NCI-H2081 treated with DMSO at 0.1 percent for 48 hours (cell line): ENCODE measurements at regions not wholly inside any gene's neighbourhood (a gene's known extent, or its start where the extent isn't known, plus 50 kb on each side); places are given as distances from the start of the nearest gene placed in this dataset.

ENCODE experiments used
- DNase-seq: peaks from one replicate; lab custom pipeline; 2025; lab: John Stamatoyannopoulos, UW

DNA sequence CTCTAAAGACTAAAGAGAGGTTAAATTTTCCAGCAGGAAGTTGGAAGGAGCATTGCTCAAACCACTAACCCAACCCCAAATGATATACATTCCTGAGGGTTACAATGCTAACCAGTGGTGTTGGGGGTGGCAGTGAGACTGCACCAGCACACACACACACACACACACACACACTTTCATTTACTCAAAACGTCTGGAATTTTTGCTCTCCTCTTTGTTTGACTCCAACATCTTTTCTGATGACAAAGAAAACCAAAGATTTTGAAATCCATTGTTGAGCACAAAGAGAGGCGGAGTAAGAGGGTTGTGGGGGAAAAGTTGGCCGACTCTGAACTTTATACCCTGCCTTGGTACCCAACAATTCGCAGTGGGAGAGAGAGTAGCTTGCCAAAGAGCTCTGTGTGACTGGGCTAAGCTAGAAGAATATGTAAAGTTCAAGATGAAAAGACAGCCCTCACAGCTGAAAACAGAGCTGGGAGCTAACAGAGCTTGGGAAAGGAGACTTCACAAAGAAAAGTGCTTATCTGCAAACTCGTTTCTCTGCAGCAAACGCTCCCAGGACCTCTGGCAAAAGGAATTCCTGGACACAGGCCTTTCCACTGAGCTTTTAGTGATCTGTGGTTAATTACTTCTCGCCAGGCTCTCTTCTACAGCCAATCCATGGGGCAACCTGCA, 426.0 kb upstream of the CDH11 start:
- no peak for DNase-seq

DNA sequence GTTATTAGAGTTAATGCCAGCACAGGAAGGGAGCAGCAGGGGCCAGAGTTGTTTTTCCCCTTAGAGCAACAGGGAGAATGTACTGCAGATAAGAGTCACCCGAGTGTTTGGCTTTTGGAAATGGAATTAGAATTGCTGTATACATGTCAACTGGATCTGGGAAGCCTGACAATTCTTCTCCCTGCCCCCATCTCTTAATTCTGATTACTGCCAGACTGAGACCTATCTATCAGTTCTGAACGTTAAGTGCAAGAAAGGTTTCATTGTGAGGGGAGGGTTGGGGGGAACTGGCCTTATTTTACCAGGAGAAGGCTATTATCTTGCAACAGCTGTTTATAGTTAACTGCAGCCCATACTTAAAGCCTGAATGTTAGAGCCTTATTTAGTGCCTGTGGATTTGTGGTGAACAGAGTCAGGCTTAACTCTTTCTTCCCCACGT, 424.5 kb upstream of the CDH11 start:
- no peak for DNase-seq

DNA sequence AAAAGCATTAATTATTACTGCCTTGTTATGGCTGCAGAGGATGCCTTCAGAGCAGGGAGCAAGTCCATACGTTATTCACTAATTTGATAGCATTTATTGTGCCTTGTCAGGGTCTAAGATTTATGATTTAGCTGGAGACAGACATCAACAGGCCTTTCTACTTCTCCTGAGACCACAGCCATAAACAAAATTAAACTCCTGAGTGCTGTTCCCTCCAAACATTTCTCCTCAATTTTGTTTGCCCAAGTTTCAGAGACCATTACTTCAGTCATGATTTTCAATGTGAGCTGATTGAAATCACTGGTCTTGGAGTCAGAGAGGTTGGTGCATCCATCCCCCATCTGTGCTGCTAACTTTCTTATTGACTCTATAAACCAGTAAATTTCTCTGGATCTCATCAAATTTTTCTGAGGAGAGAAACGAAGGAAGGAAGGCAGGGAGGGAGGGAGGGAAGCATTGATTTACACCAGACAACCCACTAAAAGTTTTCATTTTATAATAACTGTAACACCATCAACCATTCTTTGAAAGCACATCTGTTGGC, 423.6 kb upstream of the CDH11 start:
- DNase-seq, result no peak

- no peak for DNase-seq
These were observed 422.2 kb upstream of the CDH11 start for GRCh38 chr16:65543781-65544740.

DNA sequence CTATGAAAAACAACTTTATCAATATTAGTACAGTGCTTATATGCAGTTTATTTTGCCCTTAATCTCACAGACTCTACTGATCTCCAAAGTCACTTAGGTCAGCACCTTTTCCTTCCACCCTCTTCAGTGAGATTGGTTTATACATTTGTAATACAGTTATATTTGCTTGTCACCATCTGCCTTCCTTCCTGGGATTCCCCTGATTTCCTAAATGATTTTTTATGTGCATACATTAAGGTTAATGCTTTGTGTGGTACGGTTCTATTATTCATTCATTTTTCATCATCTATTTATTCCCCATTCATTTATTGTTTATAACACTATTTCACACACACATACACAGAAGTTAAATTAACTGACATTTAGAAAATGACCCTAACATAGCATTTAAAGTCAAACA, 419.8 kb upstream of the CDH11 start:
- no peak for DNase-seq

DNA sequence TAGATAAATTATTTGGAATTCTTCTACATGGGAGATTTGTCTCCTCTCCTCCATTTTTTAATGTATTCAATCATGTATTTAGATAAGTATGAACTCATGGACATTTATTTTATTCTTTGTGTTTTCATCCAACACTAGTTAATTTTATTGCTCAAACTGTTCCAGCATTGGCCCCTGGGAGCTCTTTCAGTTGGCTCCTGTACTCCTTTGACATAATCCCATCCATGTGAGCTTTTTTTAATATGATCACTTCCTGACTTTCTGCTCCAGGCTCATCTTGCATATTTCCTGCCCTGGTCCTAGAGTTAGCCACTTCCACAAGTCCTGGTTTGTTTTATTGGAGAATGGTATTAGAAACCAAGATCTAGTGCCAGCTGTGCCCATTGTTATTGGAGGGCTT, 419.0 kb upstream of the CDH11 start:
- DNase-seq, result no peak

DNA sequence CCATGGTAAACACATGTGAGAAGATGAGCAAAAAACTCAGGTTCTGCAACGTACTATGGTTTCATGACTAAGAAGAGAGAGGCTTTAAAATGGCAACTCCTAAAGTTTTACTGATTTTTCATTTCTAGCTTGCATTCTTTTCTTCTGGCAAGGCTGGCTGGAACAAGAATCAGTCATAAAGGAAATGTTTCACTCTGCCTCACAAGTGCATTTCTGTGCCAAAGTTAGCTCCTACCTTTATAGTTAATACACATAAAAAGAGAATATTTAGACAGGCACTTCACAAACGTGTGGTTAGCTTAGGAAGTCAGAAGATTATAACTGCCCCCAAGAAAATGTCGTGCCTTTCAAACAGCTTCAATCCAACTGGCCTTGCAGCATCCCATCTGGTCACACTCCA, 417.1 kb upstream of the CDH11 start:
- DNase-seq, result no peak

DNA sequence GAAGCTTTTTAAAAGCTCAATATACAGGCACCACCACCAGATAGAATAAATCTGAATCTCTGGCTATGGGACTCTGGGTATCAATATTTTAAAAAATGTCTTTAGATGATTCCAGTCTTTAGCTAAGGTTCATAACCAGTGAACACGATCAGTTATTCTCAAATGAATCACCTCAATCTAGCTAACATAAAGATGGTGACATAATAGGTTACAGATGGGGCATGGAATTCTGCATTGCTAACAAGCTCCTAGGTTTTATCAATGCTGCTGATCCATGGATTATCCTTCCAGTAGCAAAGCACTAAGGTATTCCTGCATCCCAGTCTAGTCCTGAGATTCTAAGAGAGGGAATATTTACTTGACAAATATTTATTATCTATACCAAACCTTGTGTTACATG, 415.5 kb upstream of the CDH11 start:
- DNase-seq, result no peak

DNA sequence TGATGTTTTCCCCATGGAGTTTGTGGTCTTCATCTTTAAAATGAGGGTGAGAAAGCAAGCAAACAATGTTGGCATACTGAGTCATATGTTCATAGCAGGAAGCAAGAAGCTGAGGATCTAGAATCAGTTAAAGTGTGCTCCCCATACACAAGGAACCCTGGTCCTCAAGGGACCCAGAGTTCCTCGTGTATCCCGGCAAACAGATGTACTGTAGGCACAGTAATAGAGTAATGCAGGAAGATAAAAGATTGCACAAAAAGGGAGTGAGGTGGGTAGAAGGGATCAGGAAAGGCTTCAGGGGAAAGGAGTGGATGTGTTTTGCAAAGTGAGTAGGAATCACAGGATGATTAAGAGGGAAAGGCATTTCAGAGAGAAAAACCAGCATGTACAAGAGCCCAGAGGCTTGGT, 412.3 kb upstream of the CDH11 start:
- DNase-seq, result no peak

GRCh38 chr16:65532846-65533245, 411.0 kb upstream of the CDH11 start:
- no peak for DNase-seq

DNA sequence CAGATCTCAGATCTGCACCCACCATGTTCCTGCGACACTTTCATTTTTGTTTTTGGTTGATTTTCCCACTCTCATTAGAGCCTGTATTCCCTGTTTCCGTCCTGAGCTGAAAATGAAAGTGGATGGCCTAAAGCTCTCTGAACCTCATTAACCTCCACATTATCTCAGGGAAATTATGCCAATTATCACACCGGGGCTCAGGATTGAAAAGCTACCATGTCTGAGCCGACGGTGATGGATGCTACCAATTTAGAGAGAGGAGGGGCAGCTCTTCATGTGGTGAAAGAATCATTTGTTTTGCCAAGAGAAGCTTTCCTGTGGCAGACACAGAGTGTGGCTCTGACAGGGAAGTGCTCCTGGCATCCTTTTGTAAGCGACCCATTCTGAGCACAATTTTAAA, 410.4 kb upstream of the CDH11 start:
- DNase-seq, result no peak

DNA sequence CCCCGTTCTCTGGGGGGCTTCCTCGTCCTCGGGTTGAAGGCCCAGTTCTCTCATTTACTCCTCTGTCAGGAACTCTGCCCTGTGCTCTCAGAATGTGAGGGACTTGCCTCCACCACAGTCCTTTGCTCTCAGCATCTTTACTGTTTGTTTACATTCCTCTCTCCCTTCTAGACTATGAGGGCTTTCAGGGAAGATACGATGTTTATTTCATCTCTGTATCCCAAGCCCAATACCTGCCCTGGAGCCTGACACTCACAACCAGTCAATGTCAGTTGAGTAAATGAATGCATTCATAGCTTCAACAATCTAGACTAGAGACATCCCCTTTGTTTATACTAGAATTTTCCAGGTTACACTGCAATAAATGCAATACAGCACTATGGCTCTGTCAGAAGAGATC, 409.6 kb upstream of the CDH11 start:
- no peak for DNase-seq

GRCh38 chr16:65525707-65526106, 403.8 kb upstream of the CDH11 start:
- DNase-seq, result no peak

DNA sequence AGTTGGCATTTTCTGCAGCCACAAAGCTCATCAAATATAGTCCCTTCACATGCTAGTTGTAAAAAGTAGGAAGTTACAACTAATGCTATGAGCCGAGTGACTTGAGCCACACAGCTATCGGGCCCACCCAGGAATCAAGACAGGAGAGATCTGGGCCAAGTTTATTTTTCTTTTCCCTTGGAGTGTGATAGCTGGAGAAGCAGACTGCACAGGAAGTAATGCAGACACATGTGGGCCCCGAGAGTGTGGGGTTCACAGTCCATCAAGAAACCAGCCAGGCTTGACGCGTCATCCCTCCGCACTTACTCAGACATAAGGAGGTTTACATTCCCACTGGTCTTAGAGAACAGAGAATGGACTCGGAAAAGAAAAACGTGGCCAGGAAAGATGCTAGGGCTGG, 403.1 kb upstream of the CDH11 start:
- DNase-seq, result no peak

- DNase-seq, result no peak
These were observed 402.4 kb upstream of the CDH11 start for GRCh38 chr16:65524231-65524630.

DNA sequence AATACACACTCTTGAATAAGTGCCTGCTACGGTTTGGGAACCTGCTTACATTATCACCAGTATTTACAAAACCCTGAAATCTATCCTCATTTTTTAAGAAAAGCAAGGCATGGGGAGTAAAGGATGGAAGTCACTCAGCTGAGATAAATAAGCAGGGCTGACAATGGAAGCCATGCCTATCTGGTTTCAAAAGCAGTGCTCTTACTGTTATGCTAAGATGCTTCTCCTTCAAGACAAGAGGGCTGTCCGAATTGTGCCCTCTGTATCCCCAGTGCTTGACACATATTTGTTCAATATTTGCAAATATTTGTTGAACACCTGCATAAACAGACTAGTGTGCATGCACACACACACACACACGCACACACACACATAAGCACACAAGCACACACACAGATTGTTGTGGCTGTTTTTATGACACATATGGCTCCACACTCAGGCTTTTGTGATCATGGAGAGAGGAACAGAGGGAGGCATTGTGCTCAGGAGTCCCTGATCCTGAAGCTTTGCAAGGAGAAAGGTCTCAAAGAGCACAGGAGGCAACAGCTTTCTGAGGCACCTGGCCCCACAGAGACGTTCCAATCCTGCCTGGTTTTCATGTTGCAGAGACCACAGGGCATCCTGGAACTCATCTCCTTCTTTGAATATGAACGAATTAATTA, 401.6 kb upstream of the CDH11 start:
- DNase-seq, result no peak

DNA sequence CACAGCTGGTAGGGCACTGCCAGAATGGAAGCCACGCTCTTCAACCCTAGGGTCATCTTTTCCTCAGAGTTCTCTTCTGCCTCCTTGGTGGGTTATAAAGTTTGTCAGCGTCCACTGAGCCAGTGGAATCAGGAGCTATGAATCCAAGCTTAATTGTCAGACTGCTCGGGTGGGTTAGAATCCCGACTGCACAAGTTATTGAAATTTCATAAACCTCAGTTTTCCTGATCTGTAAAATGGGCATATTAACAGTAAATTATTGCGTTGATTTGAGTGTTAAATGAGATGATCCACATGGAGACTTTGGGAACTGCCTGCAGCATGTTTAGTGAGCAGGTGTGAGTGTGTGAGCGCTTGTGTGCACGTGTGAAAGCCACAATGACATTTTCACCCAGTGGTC, 400.5 kb upstream of the CDH11 start:
- no peak for DNase-seq

- DNase-seq, result no peak
These were observed 399.9 kb upstream of the CDH11 start for GRCh38 chr16:65521633-65522328.

- DNase-seq, result no peak
These were observed 397.5 kb upstream of the CDH11 start for GRCh38 chr16:65519402-65519801.

DNA sequence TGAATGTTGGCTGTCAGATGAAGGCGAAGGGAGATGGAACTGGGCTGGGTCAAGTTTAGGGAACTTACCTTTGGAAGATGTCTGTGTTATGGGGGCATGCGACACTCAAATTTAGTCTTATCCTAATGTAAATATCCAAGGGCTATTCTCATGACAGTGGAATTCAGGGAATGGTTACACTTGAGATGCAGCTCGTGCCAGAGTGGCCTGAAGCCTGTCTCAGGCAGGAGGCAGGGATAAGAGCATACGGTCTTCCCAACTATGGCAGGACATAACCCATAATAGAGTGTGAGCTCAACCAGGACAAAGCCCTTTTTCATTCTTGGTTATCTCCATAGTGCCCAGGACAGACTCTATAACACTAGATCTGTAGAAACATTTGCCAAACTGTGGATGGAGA, 393.3 kb upstream of the CDH11 start:
- no peak for DNase-seq

GRCh38 chr16:65510850-65511249, 389.0 kb upstream of the CDH11 start:
- no peak for DNase-seq

DNA sequence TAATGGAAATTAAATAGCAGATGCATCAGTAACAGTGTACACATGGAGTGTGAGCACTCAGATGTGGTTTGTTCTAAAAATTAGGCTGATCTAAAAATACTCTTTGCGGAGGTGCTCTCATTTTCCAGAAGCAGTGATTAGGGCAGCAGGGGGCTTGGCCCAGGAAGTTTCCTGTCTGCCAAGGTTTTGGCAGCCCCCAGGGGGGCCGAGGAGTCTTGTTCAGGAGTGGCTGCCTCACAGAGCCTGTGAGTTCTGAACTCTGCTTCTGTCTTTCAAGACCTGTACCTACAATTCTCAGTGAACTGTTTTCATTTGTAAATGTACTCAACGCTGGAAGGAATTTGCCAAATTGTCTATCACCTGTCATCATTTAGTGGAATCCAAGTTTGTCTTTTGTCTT, 388.4 kb upstream of the CDH11 start:
- DNase-seq, result no peak
